ENCODE measurements at regions not wholly inside any gene's neighbourhood (a gene's known extent, or its start where the extent isn't known, plus 50 kb on each side); places are given as distances from the start of the nearest gene placed in this dataset.

- no peak for DNase-seq
These were observed 368.0 kb downstream of the IRX1 start for GRCh38 chr5:3963652-3964051.

GRCh38 chr5:3980156-3980555, 384.5 kb downstream of the IRX1 start:
- DNase-seq = no peak

GRCh38 chr5:3987867-3988266, 392.2 kb downstream of the IRX1 start:
- no peak for DNase-seq

GRCh38 chr5:3993856-3994473, 398.3 kb downstream of the IRX1 start:
- DNase-seq = no peak

- DNase-seq = no peak
These were observed 399.0 kb downstream of the IRX1 start for GRCh38 chr5:3994628-3995027.

GRCh38 chr5:3995954-3996619, 400.5 kb downstream of the IRX1 start:
- DNase-seq = no peak

GRCh38 chr5:3996707-3997336, 401.2 kb downstream of the IRX1 start:
- no peak for DNase-seq

- no peak for DNase-seq
These were observed 402.0 kb downstream of the IRX1 start for GRCh38 chr5:3997670-3998069.

GRCh38 chr5:3999929-4000328, 404.3 kb downstream of the IRX1 start:
- no peak for DNase-seq

GRCh38 chr5:4001004-4001403, 405.4 kb downstream of the IRX1 start:
- no peak for DNase-seq

- no peak for DNase-seq
These were observed 406.3 kb downstream of the IRX1 start for GRCh38 chr5:4001758-4002533.

- DNase-seq = no peak
These were observed 409.7 kb downstream of the IRX1 start for GRCh38 chr5:4005335-4005734.

GRCh38 chr5:4007001-4007400, 411.4 kb downstream of the IRX1 start:
- DNase-seq = no peak

GRCh38 chr5:4011943-4012342, 416.3 kb downstream of the IRX1 start:
- no peak for DNase-seq

- no peak for DNase-seq
These were observed 417.7 kb downstream of the IRX1 start for GRCh38 chr5:4013106-4013898.

GRCh38 chr5:4015709-4016108, 420.1 kb downstream of the IRX1 start:
- no peak for DNase-seq

GRCh38 chr5:4017076-4017803, 421.6 kb downstream of the IRX1 start:
- DNase-seq = no peak

GRCh38 chr5:4018007-4018406, 422.4 kb downstream of the IRX1 start:
- no peak for DNase-seq

- no peak for DNase-seq
These were observed 423.6 kb downstream of the IRX1 start for GRCh38 chr5:4019009-4019769.

- DNase-seq = no peak
These were observed 424.2 kb downstream of the IRX1 start for GRCh38 chr5:4019841-4020240.

GRCh38 chr5:4020400-4020799, 424.8 kb downstream of the IRX1 start:
- no peak for DNase-seq

Data from T1000 (cell line).